ENCODE measurements at regions not wholly inside any gene's neighbourhood (a gene's known extent, or its start where the extent isn't known, plus 50 kb on each side); places are given as distances from the start of the nearest gene placed in this dataset.
"Not testable (repeated sequence)": the region's sequence is repeated elsewhere in the genome, so short reads cannot be mapped to it uniquely, and the experiment has no call there.

- DNase-seq, result no peak
These were observed 390.9 kb upstream of the CDH19 start for GRCh38 chr18:66994790-66995189.

GRCh38 chr18:66993492-66993891 is 389.6 kb upstream of the CDH19 start:
- DNase-seq, result no peak

GRCh38 chr18:66990909-66991308 is 387.0 kb upstream of the CDH19 start:
- DNase-seq, result no peak

GRCh38 chr18:66979009-66979408 is 375.1 kb upstream of the CDH19 start:
- DNase-seq, result no peak

- no peak for DNase-seq
These were observed 368.8 kb upstream of the CDH19 start for GRCh38 chr18:66972681-66973080.

- no peak for DNase-seq
These were observed 368.1 kb upstream of the CDH19 start for GRCh38 chr18:66971960-66972359.

- DNase-seq, result no peak
These were observed 362.3 kb upstream of the CDH19 start for GRCh38 chr18:66966171-66966570.

- no peak for DNase-seq
These were observed 354.4 kb upstream of the CDH19 start for GRCh38 chr18:66958309-66958708.

- no peak for DNase-seq
These were observed 347.9 kb upstream of the CDH19 start for GRCh38 chr18:66951750-66952149.

- DNase-seq, result no peak
These were observed 345.5 kb upstream of the CDH19 start for GRCh38 chr18:66949419-66949818.

GRCh38 chr18:66937546-66937945 is 333.7 kb upstream of the CDH19 start:
- DNase-seq, result no peak

GRCh38 chr18:66931010-66931409 is 327.1 kb upstream of the CDH19 start:
- no peak for DNase-seq

GRCh38 chr18:66916834-66917233 is 312.9 kb upstream of the CDH19 start:
- DNase-seq, result no peak

GRCh38 chr18:66900837-66901236 is 296.9 kb upstream of the CDH19 start:
- DNase-seq, result no peak

- no peak for DNase-seq
These were observed 291.7 kb upstream of the CDH19 start for GRCh38 chr18:66895631-66896030.

GRCh38 chr18:66894851-66895250 is 291.0 kb upstream of the CDH19 start:
- no peak for DNase-seq

GRCh38 chr18:66892388-66892787 is 288.5 kb upstream of the CDH19 start:
- DNase-seq, result not testable (repeated sequence)

- DNase-seq, result no peak
These were observed 271.1 kb upstream of the CDH19 start for GRCh38 chr18:66874812-66875474.

- DNase-seq, result no peak
These were observed 270.5 kb upstream of the CDH19 start for GRCh38 chr18:66874375-66874774.

- DNase-seq, result no peak
These were observed 270.0 kb upstream of the CDH19 start for GRCh38 chr18:66873899-66874298.

- DNase-seq, result no peak
These were observed 268.4 kb upstream of the CDH19 start for GRCh38 chr18:66872277-66872676.

- no peak for DNase-seq
These were observed 263.8 kb upstream of the CDH19 start for GRCh38 chr18:66867653-66868052.

GRCh38 chr18:66866427-66866940 is 262.6 kb upstream of the CDH19 start:
- DNase-seq, result not testable (repeated sequence)

- no peak for DNase-seq
These were observed 234.6 kb upstream of the CDH19 start for GRCh38 chr18:66838340-66838987.

- DNase-seq, result no peak
These were observed 229.8 kb upstream of the CDH19 start for GRCh38 chr18:66833646-66834045.
